Sigmoid colon (tissue), 4 donors: ENCODE measurements at regions not wholly inside any gene's neighbourhood (a gene's known extent, or its start where the extent isn't known, plus 50 kb on each side); places are given as distances from the start of the nearest gene placed in this dataset.

Source experiments
- CTCF ChIP-seq, 4 experiments: fragments of 450-650 bp in 3 of 4; fragments of 200-600 bp in 1 of 4; IDR thresholded peaks; one replicate each; pipeline ENCODE4 v1.5.1; 2016 to 2019; ENCODE audit warnings: antibody characterized with exemption in 4 of 4, mild to moderate bottlenecking in 3 of 4, moderate library complexity in 2 of 4
- EP300 ChIP-seq, 4 donors: sonication (generic); formaldehyde crosslinking; IDR thresholded peaks; one replicate each; pipeline ENCODE4 v1.6.1; 2017; ENCODE audit warnings: antibody characterized with exemption in 4 of 4
- POLR2A ChIP-seq, 2 donors: fragments of 450-650 bp; IDR thresholded peaks; one replicate each; pipeline ENCODE4 v1.6.1; 2016; ENCODE audit warnings: antibody characterized with exemption in 2 of 2, mild to moderate bottlenecking in 2 of 2, moderate library complexity in 2 of 2
- POLR2AphosphoS5 ChIP-seq, 4 donors: sonication (generic); formaldehyde crosslinking; IDR thresholded peaks; one replicate each; pipeline ENCODE4 v1.6.1; 2017; ENCODE audit warnings: antibody characterized with exemption in 4 of 4

GRCh38 chr5:163870441-163870840, 365.0 kb downstream of the MAT2B start:
- TF ChIP-seq CTCF (IDR thresholded peaks at IDR 0.05) (no peak), EP300 (IDR thresholded peaks at IDR 0.05) (no peak), POLR2A (IDR thresholded peaks at IDR 0.05) (no peak), POLR2AphosphoS5 (IDR thresholded peaks at IDR 0.05) (no peak)
